ENCODE measurements at regions not wholly inside any gene's neighbourhood (a gene's known extent, or its start where the extent isn't known, plus 50 kb on each side); places are given as distances from the start of the nearest gene placed in this dataset.

DNA sequence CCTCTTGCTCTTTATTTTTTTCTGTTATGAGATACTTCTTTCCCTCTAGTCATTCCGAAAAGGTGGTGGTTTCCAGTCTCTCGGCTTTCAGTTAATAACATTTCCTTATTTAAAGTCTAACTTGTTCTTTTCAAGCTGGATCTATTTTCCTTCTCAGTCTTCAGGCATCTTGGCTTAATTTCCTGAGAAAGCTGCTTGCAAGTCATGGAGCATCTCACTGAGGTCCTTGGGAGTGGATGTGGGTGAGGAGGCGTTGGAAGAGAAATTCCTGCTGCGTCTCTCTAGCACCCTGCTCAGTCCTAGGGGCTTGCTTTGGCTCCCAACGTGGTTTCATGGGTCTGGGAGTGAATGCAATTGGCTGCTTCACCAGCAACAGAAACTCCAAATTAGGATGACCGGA is 210.2 kb upstream of the MKI67 start:
- Histone ChIP-seq H3K4me1 (replicated peaks in 1 of 2; ENCODE audit: control insufficient read depth in 2 of 2, insufficient read depth in 2 of 2, low read length in 2 of 2) (no peaks in the 10 kb centered on the region), H3K9me3 (replicated peaks; ENCODE audit: control insufficient read depth, insufficient read depth, low read depth, low read length) (no peaks in the 10 kb centered on the region), H3K36me3 (ENCODE audit: control insufficient read depth, insufficient read depth, low read length) (no peaks in the 10 kb centered on the region), H3K79me2 (ENCODE audit: control insufficient read depth, insufficient read depth, low read length) (no peaks in the 10 kb centered on the region), H3K27ac (ENCODE audit: extremely low read depth, low read depth, low read length) (no peak overlapping the region), H3K4me3 (no peak overlapping the region), H3K9ac (ENCODE audit: insufficient read depth in 1 of 2, low read depth in 2 of 2, low read length in 2 of 2) (no peak overlapping the region), H3K4me2 (ENCODE audit: insufficient read depth, low read length) (no peak overlapping the region), H3K9me1 (ENCODE audit: control insufficient read depth, insufficient read depth, low read length) (no peaks in the 10 kb centered on the region), H4K20me1 (replicated peaks; ENCODE audit: control insufficient read depth, insufficient read depth, low read length) (no peaks in the 10 kb centered on the region), H2AFZ (ENCODE audit: low read depth, low read length) (no peak overlapping the region), H3K27me3 (ENCODE audit: control insufficient read depth in 2 of 2, insufficient read depth in 2 of 2, low read length in 2 of 2) (peaks cover 0 to 6% of the 10 kb centered on the region in 2 experiments; a peak in 2 of 5 replicates)
- POLR2A ChIA-PET, result no interaction called here
- ATAC-seq (no peak), FAIRE-seq (no peak), DNase-seq (ENCODE audit: extremely low read depth in 1 of 4, low spot score in 3 of 4) (no peak)
- TF ChIP-seq TBP (optimal IDR thresholded peaks at IDR 0.05; ENCODE audit: low read depth, low read length), result no peak
- TF ChIP-seq GABPA (tag; conservative IDR thresholded peaks at IDR 0.05; ENCODE audit: low read depth), result no peak
- TF ChIP-seq ZNF586 (CRISPR knock-in tag; conservative IDR thresholded peaks at IDR 0.05), result no peak
- 1% methylated on average over 6 of the region's 6 CpGs for WGBS (ENCODE audit: insufficient coverage, low coverage, missing lambda C conversion rate)
- BruUV-seq (replicated peaks), result no TSS peak
- CTCF ChIA-PET (ENCODE audit: low intra/inter-chr PET ratio), result no interaction called here
- in situ Hi-C loops (cut with MboI), result no loop called here
- intact Hi-C loops (cut with micrococcal nuclease), result no loop called here

DNA sequence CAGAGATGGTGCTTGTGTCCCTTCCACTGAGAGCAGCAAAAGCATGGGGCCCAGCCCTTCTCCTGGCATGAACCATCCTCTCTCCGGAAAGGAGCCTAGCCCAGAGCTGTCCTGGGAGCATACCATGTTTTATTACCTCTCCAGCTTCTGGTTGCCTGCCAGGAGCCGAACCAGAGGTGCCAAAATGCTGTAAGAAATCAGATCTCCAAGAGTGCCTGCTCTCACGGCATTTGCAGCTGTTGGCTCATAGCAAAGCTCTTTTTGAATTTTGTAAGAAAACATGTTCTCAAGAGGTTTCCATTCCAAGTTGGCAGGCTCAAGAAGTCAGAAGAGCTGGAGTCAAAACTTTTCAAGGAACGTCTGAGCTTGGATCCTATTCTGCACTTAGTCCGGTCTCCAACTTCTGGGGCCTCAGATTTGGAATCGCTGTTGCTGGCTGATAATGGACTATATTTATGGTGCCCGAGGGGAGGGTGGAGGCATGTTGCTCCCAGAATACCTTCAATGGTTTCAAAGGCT is 211.7 kb upstream of the MKI67 start:
- H3K4me3 ChIP-seq, result no peak overlapping the region
- DNase-seq (ENCODE audit: extremely low read depth in 1 of 4, low spot score in 3 of 4) (no peak), ATAC-seq (no peak), FAIRE-seq (no peak)
- BruUV-seq (replicated peaks), result no TSS peak
- no peaks in the 10 kb centered on the region for H3K36me3 ChIP-seq (ENCODE audit: control insufficient read depth, insufficient read depth, low read length)
- H3K79me2 ChIP-seq (ENCODE audit: control insufficient read depth, insufficient read depth, low read length), result no peaks in the 10 kb centered on the region
- H3K27ac ChIP-seq (ENCODE audit: extremely low read depth, low read depth, low read length), result no peak overlapping the region
- POLR2A ChIA-PET, result no interaction called here
- H3K4me1 ChIP-seq (replicated peaks in 1 of 2; ENCODE audit: control insufficient read depth in 2 of 2, insufficient read depth in 2 of 2, low read length in 2 of 2), result no peaks in the 10 kb centered on the region
- no peak overlapping the region for H3K9ac ChIP-seq (ENCODE audit: insufficient read depth in 1 of 2, low read depth in 2 of 2, low read length in 2 of 2)
- H3K9me1 ChIP-seq (ENCODE audit: control insufficient read depth, insufficient read depth, low read length), result no peaks in the 10 kb centered on the region
- in situ Hi-C loops (cut with MboI), result no loop called here
- no peak overlapping the region for H3K4me2 ChIP-seq (ENCODE audit: insufficient read depth, low read length)
- H3K27me3 ChIP-seq (ENCODE audit: control insufficient read depth in 2 of 2, insufficient read depth in 2 of 2, low read length in 2 of 2), result peaks cover 0 to 6% of the 10 kb centered on the region in 2 experiments; a peak in 2 of 5 replicates
- intact Hi-C loops (cut with micrococcal nuclease), result no loop called here
- H4K20me1 ChIP-seq (replicated peaks; ENCODE audit: control insufficient read depth, insufficient read depth, low read length), result no peaks in the 10 kb centered on the region
- no peaks in the 10 kb centered on the region for H3K9me3 ChIP-seq (replicated peaks; ENCODE audit: control insufficient read depth, insufficient read depth, low read depth, low read length)
- 0% methylated on average over 6 of the region's 7 CpGs for WGBS (ENCODE audit: insufficient coverage, low coverage, missing lambda C conversion rate)
- H2AFZ ChIP-seq (ENCODE audit: low read depth, low read length), result no peak overlapping the region
- CTCF ChIA-PET (ENCODE audit: low intra/inter-chr PET ratio), result no interaction called here
- TF ChIP-seq ZNF384 (IDR thresholded peaks at IDR 0.05; ENCODE audit: low read depth, low read length), result no peak
- TF ChIP-seq BACH1 (tag; IDR thresholded peaks at IDR 0.05), result no peak
- TF ChIP-seq SAFB (IDR thresholded peaks at IDR 0.05; ENCODE audit: borderline replicate concordance, low read depth, low read length), result no peak
- TF ChIP-seq, protein P1, sequence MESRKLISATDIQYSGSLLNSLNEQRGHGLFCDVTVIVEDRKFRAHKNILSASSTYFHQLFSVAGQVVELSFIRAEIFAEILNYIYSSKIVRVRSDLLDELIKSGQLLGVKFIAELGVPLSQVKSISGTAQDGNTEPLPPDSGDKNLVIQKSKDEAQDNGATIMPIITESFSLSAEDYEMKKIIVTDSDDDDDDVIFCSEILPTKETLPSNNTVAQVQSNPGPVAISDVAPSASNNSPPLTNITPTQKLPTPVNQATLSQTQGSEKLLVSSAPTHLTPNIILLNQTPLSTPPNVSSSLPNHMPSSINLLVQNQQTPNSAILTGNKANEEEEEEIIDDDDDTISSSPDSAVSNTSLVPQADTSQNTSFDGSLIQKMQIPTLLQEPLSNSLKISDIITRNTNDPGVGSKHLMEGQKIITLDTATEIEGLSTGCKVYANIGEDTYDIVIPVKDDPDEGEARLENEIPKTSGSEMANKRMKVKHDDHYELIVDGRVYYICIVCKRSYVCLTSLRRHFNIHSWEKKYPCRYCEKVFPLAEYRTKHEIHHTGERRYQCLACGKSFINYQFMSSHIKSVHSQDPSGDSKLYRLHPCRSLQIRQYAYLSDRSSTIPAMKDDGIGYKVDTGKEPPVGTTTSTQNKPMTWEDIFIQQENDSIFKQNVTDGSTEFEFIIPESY (CRISPR knock-in tag; IDR thresholded peaks at IDR 0.05), result no peak
- no peak for TF ChIP-seq CBX3 (IDR thresholded peaks at IDR 0.05; ENCODE audit: borderline replicate concordance in 1 of 2, low read length in 2 of 2)
- no peak for TF ChIP-seq LARP7 (IDR thresholded peaks at IDR 0.05)
- TF ChIP-seq SP2 (IDR thresholded peaks at IDR 0.05; ENCODE audit: extremely low read depth, low read depth, low read length, poor library complexity, severe bottlenecking), result no peak
- no peak for TF ChIP-seq TOE1 (IDR thresholded peaks at IDR 0.05; ENCODE audit: borderline replicate concordance)
- no peak for TF ChIP-seq TOE1 (CRISPR knock-in tag; IDR thresholded peaks at IDR 0.05; ENCODE audit: borderline replicate concordance, low read depth)
- no peak for TF ChIP-seq GTF2A2 (tag; IDR thresholded peaks at IDR 0.05)
- TF ChIP-seq, protein P2, sequence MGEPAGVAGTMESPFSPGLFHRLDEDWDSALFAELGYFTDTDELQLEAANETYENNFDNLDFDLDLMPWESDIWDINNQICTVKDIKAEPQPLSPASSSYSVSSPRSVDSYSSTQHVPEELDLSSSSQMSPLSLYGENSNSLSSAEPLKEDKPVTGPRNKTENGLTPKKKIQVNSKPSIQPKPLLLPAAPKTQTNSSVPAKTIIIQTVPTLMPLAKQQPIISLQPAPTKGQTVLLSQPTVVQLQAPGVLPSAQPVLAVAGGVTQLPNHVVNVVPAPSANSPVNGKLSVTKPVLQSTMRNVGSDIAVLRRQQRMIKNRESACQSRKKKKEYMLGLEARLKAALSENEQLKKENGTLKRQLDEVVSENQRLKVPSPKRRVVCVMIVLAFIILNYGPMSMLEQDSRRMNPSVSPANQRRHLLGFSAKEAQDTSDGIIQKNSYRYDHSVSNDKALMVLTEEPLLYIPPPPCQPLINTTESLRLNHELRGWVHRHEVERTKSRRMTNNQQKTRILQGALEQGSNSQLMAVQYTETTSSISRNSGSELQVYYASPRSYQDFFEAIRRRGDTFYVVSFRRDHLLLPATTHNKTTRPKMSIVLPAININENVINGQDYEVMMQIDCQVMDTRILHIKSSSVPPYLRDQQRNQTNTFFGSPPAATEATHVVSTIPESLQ (CRISPR knock-in tag; IDR thresholded peaks at IDR 0.05), result no peak

Data from K562 (cell line).